Neural progenitor cell (in vitro differentiated cells): ENCODE measurements at regions not wholly inside any gene's neighbourhood (a gene's known extent, or its start where the extent isn't known, plus 50 kb on each side); places are given as distances from the start of the nearest gene placed in this dataset.

Source experiments
- DNase-seq: peaks from one replicate; pipeline ENCODE4 v3.0.0-alpha.2; 2016; ENCODE audit warnings: low spot score
- H2AFZ ChIP-seq: fragments of 200-600 bp; sonication (generic); replicated peaks from 2 replicates; pipeline ENCODE4 v1.6.1; 2016; ENCODE audit warnings: antibody characterized with exemption
- H3F3A ChIP-seq: fragments of 200-600 bp; sonication (generic); 2 replicates; pipeline ENCODE4 v1.6.1; 2016; ENCODE audit warnings: antibody characterized with exemption, low read depth
- H3K27ac ChIP-seq: fragments of 200-600 bp; sonication (generic); 2 replicates; pipeline ENCODE4 v1.5.1; 2016; ENCODE audit warnings: mild to moderate bottlenecking
- H3K27me3 ChIP-seq: fragments of 200-600 bp; sonication (generic); 2 replicates; pipeline ENCODE4 v1.6.1; 2016; ENCODE audit warnings: mild to moderate bottlenecking, moderate library complexity
- H3K36me3 ChIP-seq: fragments of 200-600 bp; sonication (generic); 2 replicates; pipeline ENCODE4 v1.5.1; 2016
- H3K4me1 ChIP-seq: fragments of 200-600 bp; sonication (generic); 2 replicates; pipeline ENCODE4 v1.6.1; 2016; ENCODE audit warnings: mixed run types
- H3K4me2 ChIP-seq: fragments of 200-600 bp; sonication (generic); 2 replicates; pipeline ENCODE4 v1.6.1; 2016
- H3K4me3 ChIP-seq: fragments of 200-600 bp; sonication (generic); 2 replicates; pipeline ENCODE4 v1.5.1; 2016
- H3K79me2 ChIP-seq: fragments of 200-600 bp; sonication (generic); 2 replicates; pipeline ENCODE4 v1.6.1; 2016; ENCODE audit warnings: low read depth
- H3K9ac ChIP-seq: fragments of 200-600 bp; sonication (generic); 2 replicates; pipeline ENCODE4 v1.6.1; 2016
- H3K9me3 ChIP-seq: fragments of 200-600 bp; sonication (generic); 2 replicates; pipeline ENCODE4 v1.5.1; 2016; ENCODE audit warnings: low read depth
- H4K20me1 ChIP-seq: fragments of 200-600 bp; sonication (generic); 2 replicates; pipeline ENCODE4 v1.6.1; 2016; ENCODE audit warnings: low read depth
- H3K27ac Mint-ChIP-seq: 3 replicates; pipeline ENCODE4 v1.8.0; 2021; ENCODE audit warnings: mixed read lengths
- H3K27me3 Mint-ChIP-seq: 2 replicates; pipeline ENCODE4 v1.8.0; 2022; ENCODE audit warnings: low read depth, mild to moderate bottlenecking, inconsistent platforms, moderate library complexity, mixed read lengths; ENCODE audit not compliant: insufficient read depth
- H3K36me3 Mint-ChIP-seq: 3 replicates; pipeline ENCODE4 v1.8.0; 2021; ENCODE audit warnings: mixed read lengths
- H3K4me1 Mint-ChIP-seq: 3 replicates; pipeline ENCODE4 v1.8.0; 2021; ENCODE audit warnings: mixed read lengths
- H3K4me3 Mint-ChIP-seq: 3 replicates; pipeline ENCODE4 v1.8.0; 2021; ENCODE audit warnings: mild to moderate bottlenecking, moderate library complexity, mixed read lengths
- H3K9me3 Mint-ChIP-seq: 3 replicates; pipeline ENCODE4 v1.8.0; 2020; ENCODE audit warnings: mixed read lengths
- CTCF ChIP-seq: fragments of 200-600 bp; sonication (generic); IDR thresholded peaks from 2 replicates; pipeline ENCODE4 v1.5.1; 2017; ENCODE audit warnings: antibody characterized with exemption, mild to moderate bottlenecking
- EZH2 ChIP-seq: fragments of 200-600 bp; sonication (generic); IDR thresholded peaks from 2 replicates; pipeline ENCODE4 v1.6.1; 2017; ENCODE audit warnings: antibody characterized with exemption, mild to moderate bottlenecking, moderate library complexity
- EZH2phosphoT487 ChIP-seq: fragments of 200-600 bp; sonication (generic); IDR thresholded peaks from 2 replicates; pipeline ENCODE4 v1.6.1; 2017; ENCODE audit warnings: antibody characterized with exemption

DNA sequence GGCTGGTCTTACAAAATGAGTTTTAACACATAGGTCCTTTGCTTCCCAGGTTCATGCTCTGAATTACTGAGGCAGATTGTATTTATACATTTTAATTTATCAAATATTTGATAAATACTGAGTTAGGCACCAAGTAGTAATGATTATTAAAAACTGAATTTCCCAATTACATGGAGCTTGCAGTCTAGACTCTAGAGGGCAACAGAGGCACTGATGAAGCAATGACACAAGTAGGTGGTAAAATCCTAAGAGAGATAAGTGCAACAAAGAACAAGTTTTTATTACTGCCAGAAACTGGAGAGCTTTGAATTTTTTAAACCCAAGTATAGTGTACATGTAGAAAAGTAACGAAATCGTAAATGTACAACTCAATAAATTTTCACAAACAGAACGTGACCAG lies 406.2 kb upstream of the RARB start:
- Mint-ChIP-seq H3K4me1 (peaks cover 4% of the 10 kb centered on the region), H3K27me3 (no peaks in the 10 kb centered on the region), H3K4me3 (no peak overlapping the region), H3K9me3 (no peaks in the 10 kb centered on the region), H3K36me3 (no peaks in the 10 kb centered on the region), H3K27ac (no peak overlapping the region)
- TF ChIP-seq EZH2phosphoT487 (no peak), EZH2 (no peak), CTCF (peak; percentile 46)
- no peak overlapping the region for H3K4me2 ChIP-seq
- H3K4me1 ChIP-seq, result no peaks in the 10 kb centered on the region
- H3K36me3 ChIP-seq, result no peaks in the 10 kb centered on the region
- no peak overlapping the region for H3K27ac ChIP-seq
- no peaks in the 10 kb centered on the region for H3K9me3 ChIP-seq
- no peak overlapping the region for H2AFZ ChIP-seq
- no peaks in the 10 kb centered on the region for H3F3A ChIP-seq
- H3K4me3 ChIP-seq, result no peak overlapping the region
- H4K20me1 ChIP-seq, result no peaks in the 10 kb centered on the region
- H3K27me3 ChIP-seq, result no peaks in the 10 kb centered on the region
- H3K9ac ChIP-seq, result no peak overlapping the region
- no peak for DNase-seq
- H3K79me2 ChIP-seq, result no peaks in the 10 kb centered on the region

DNA sequence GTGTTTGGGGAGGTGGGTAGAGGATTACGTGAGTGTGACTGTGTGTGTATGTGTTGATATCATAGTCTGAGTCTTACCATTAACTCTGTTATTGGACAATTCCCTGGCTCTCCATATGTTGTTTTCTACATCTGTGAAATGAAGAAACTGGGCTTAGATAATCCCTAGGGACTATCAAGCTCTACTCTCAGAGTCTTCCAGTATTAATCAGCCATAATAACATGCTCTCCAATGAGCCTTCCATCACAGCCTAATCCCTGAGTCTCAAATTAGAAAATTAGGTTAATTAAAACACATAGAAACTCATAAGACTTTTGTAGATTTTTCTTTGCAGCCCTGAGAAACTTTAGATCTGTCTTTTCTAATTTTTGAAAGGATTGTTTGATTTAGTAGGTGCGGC lies 404.2 kb upstream of the RARB start:
- H3K36me3 ChIP-seq, result no peaks in the 10 kb centered on the region
- no peaks in the 10 kb centered on the region for H3K27me3 Mint-ChIP-seq
- no peak overlapping the region for H2AFZ ChIP-seq
- H3K4me3 Mint-ChIP-seq, result no peak overlapping the region
- H3K27me3 ChIP-seq, result no peaks in the 10 kb centered on the region
- no peaks in the 10 kb centered on the region for H4K20me1 ChIP-seq
- no peaks in the 10 kb centered on the region for H3K79me2 ChIP-seq
- H3K4me1 Mint-ChIP-seq, result peaks cover 8% of the 10 kb centered on the region
- no peaks in the 10 kb centered on the region for H3K9me3 ChIP-seq
- no peak overlapping the region for H3K9ac ChIP-seq
- H3K4me3 ChIP-seq, result no peak overlapping the region
- no peak overlapping the region for H3K4me2 ChIP-seq
- no peak for DNase-seq
- H3F3A ChIP-seq, result no peaks in the 10 kb centered on the region
- TF ChIP-seq EZH2 (no peak), CTCF (no peak), EZH2phosphoT487 (no peak)
- H3K4me1 ChIP-seq, result no peaks in the 10 kb centered on the region
- no peaks in the 10 kb centered on the region for H3K9me3 Mint-ChIP-seq
- no peak overlapping the region for H3K27ac Mint-ChIP-seq
- no peak overlapping the region for H3K27ac ChIP-seq
- no peaks in the 10 kb centered on the region for H3K36me3 Mint-ChIP-seq

DNA sequence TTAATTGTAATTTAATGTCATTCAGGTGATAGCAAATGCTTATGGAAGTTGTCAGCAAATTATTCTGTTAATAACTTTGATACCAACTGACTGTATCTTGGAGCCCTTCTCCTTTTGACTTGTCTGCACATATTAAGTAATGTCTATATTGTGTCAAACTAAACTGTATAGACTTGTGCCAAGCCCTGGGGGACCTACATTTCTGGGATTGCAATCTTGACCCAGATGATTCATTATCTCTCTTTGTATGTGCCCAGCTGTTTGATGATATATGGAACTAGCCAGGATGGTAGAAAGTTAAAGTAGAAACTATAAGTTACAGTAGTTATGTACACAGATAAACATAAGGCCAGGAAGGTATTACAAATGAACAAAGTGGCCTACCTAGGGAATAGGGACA lies 402.8 kb upstream of the RARB start:
- H2AFZ ChIP-seq, result no peak overlapping the region
- no peaks in the 10 kb centered on the region for H3K9me3 ChIP-seq
- H3K36me3 ChIP-seq, result no peaks in the 10 kb centered on the region
- no peaks in the 10 kb centered on the region for H3F3A ChIP-seq
- H3K79me2 ChIP-seq, result no peaks in the 10 kb centered on the region
- no peak overlapping the region for H3K4me3 ChIP-seq
- H3K27ac ChIP-seq, result no peak overlapping the region
- no peaks in the 10 kb centered on the region for H3K4me1 ChIP-seq
- no peaks in the 10 kb centered on the region for H3K27me3 ChIP-seq
- DNase-seq, result no peak
- no peaks in the 10 kb centered on the region for H3K27me3 Mint-ChIP-seq
- H3K9ac ChIP-seq, result no peak overlapping the region
- H4K20me1 ChIP-seq, result no peaks in the 10 kb centered on the region
- H3K36me3 Mint-ChIP-seq, result no peaks in the 10 kb centered on the region
- no peak overlapping the region for H3K4me3 Mint-ChIP-seq
- H3K4me2 ChIP-seq, result no peak overlapping the region
- H3K9me3 Mint-ChIP-seq, result no peaks in the 10 kb centered on the region
- no peak for TF ChIP-seq EZH2
- TF ChIP-seq CTCF, result no peak
- TF ChIP-seq EZH2phosphoT487, result no peak
- H3K4me1 Mint-ChIP-seq, result peaks cover 4% of the 10 kb centered on the region
- H3K27ac Mint-ChIP-seq, result no peak overlapping the region

DNA sequence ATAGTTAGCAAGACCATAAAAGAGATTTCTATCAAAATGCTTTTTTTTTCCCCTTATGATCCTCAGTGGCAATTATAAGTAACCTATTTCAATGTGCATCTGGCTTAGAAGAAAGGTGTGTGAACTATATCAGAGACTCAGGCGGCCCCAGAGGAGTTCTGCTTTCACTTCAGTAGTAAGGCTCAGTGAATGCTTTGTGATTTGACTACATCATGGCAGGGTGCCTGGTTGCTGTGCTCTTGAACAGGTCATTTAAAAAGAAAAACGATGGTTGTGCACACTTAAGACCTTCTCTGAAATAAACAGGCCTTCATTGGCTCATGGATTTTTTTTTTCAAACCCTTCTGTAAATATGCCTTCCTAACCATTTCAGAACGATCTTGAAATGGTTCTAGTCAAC lies 400.4 kb upstream of the RARB start:
- Histone ChIP-seq H3K4me2 (no peak overlapping the region), H3K9ac (no peak overlapping the region), H4K20me1 (no peaks in the 10 kb centered on the region), H2AFZ (no peak overlapping the region), H3K79me2 (no peaks in the 10 kb centered on the region), H3K4me3 (no peak overlapping the region), H3K4me1 (no peaks in the 10 kb centered on the region), H3K9me3 (no peaks in the 10 kb centered on the region), H3K27ac (no peak overlapping the region), H3K36me3 (no peaks in the 10 kb centered on the region), H3F3A (no peaks in the 10 kb centered on the region), H3K27me3 (no peaks in the 10 kb centered on the region)
- Mint-ChIP-seq H3K4me1 (peaks cover 4% of the 10 kb centered on the region), H3K36me3 (no peaks in the 10 kb centered on the region), H3K27me3 (no peaks in the 10 kb centered on the region), H3K4me3 (no peak overlapping the region), H3K27ac (no peak overlapping the region), H3K9me3 (no peaks in the 10 kb centered on the region)
- TF ChIP-seq CTCF (no peak), EZH2 (no peak), EZH2phosphoT487 (no peak)
- no peak for DNase-seq
